ENCODE measurements at regions not wholly inside any gene's neighbourhood (a gene's known extent, or its start where the extent isn't known, plus 50 kb on each side); places are given as distances from the start of the nearest gene placed in this dataset.
"Not testable (repeated sequence)": the region's sequence is repeated elsewhere in the genome, so short reads cannot be mapped to it uniquely, and the experiment has no call there.

DNA sequence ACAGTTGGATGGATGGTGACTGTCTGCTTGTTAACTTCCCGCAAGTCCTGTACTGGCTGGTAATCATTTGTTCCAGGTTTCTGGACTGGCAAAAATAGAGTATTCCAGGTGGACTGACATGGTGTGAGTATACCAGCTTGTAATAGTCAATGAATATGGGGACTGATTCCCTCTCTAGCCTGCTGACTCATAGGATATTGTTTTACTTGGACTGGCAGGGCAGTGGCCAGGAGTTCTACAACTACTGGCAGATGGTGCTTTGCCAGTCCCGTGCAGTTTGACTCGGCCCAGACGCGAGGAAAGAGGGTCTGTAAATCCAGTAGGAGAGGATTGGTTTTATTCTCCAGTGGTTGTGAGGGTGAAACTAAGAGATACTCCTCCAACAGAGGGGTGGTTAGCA, 78.0 kb downstream of the PRR15 start:
- no peak overlapping the region for H3K27ac Mint-ChIP-seq
- no peaks in the 10 kb centered on the region for H3K27me3 Mint-ChIP-seq
- CTCF ChIA-PET: interaction anchor here (0.6 kb wide), 1 partner anchor 361 kb away, joined by 3 read pairs; no protein-coding TSS in a partner anchor
- H3K36me3 Mint-ChIP-seq: no peaks in the 10 kb centered on the region
- H3K4me1 Mint-ChIP-seq: no peaks in the 10 kb centered on the region
- DNase-seq: no peak
- no peaks in the 10 kb centered on the region for H3K9me3 Mint-ChIP-seq
- H3K4me3 Mint-ChIP-seq: no peak overlapping the region

DNA sequence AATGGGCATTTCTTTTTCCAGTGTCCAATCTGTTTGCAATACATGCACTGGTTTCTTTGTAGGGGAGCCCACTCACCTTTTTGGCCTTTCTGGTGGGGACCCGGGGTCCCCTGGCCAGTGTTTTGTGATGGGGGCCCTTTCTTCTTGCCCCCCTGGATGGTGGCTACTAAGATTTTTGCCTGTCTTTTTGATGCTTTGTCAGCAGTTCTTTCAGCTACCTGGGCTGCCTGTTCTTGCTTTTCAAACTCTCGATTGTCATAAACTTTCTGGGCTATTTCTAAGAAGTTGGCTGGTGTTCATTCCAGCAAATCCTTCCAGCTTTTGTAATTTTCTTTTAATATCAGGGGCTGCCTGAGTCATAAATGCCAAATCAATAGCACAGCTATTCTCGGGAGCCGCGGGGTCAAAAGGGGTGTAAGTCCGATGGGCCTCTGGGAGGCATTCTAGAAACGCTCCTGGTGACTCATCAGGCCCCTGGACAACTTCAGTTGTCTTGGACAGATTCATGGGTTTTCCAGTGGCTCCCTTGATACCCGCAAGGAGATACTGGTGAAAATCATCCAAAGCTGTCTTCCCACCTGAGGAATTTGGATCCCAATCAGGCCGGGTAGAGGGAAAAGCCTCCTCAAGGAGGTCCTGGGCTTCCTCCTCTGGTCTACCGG, 79.0 kb downstream of the PRR15 start:
- no peak for DNase-seq
- H3K9me3 Mint-ChIP-seq: no peaks in the 10 kb centered on the region
- H3K27ac Mint-ChIP-seq: no peak overlapping the region
- H3K4me1 Mint-ChIP-seq: no peaks in the 10 kb centered on the region
- H3K27me3 Mint-ChIP-seq: no peaks in the 10 kb centered on the region
- H3K4me3 Mint-ChIP-seq: no peak overlapping the region
- CTCF ChIA-PET: no interaction called here
- H3K36me3 Mint-ChIP-seq: no peaks in the 10 kb centered on the region

DNA sequence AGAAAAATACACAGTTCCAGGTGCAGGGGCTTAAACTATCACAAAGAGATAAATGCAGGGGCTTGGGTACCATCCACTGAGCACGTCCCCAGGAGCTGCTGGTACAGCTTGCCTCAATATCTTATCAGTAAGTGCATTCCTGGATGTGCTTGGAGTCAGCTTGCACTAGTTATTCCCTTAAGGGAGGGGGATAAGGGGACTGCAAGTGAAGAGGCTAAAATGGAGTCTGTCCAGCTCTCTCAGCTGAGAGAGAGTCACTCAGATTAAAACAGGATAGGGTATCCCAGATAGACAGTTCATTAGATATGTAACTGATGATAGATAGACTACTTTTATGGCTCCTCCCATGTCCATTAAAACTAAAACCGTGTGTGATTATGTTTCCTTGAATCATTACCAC, 82.5 kb downstream of the PRR15 start:
- H3K4me1 Mint-ChIP-seq, H3K9me3 Mint-ChIP-seq, H3K4me3 Mint-ChIP-seq, CTCF ChIA-PET, H3K27me3 Mint-ChIP-seq, H3K36me3 Mint-ChIP-seq, H3K27ac Mint-ChIP-seq, DNase-seq: not testable (repeated sequence)

- Mint-ChIP-seq H3K4me1 (no peaks in the 10 kb centered on the region), H3K27ac (no peak overlapping the region), H3K4me3 (no peak overlapping the region), H3K36me3 (no peaks in the 10 kb centered on the region), H3K27me3 (no peaks in the 10 kb centered on the region), H3K9me3 (no peaks in the 10 kb centered on the region)
- CTCF ChIA-PET: no interaction called here
- DNase-seq: no peak
These were observed 83.5 kb downstream of the PRR15 start for GRCh38 chr7:29647020-29647654.

GRCh38 chr7:29647691-29648210, 84.1 kb downstream of the PRR15 start:
- H3K9me3 Mint-ChIP-seq, H3K27me3 Mint-ChIP-seq, H3K27ac Mint-ChIP-seq, H3K4me3 Mint-ChIP-seq, H3K4me1 Mint-ChIP-seq, DNase-seq, CTCF ChIA-PET, H3K36me3 Mint-ChIP-seq: not testable (repeated sequence)

DNA sequence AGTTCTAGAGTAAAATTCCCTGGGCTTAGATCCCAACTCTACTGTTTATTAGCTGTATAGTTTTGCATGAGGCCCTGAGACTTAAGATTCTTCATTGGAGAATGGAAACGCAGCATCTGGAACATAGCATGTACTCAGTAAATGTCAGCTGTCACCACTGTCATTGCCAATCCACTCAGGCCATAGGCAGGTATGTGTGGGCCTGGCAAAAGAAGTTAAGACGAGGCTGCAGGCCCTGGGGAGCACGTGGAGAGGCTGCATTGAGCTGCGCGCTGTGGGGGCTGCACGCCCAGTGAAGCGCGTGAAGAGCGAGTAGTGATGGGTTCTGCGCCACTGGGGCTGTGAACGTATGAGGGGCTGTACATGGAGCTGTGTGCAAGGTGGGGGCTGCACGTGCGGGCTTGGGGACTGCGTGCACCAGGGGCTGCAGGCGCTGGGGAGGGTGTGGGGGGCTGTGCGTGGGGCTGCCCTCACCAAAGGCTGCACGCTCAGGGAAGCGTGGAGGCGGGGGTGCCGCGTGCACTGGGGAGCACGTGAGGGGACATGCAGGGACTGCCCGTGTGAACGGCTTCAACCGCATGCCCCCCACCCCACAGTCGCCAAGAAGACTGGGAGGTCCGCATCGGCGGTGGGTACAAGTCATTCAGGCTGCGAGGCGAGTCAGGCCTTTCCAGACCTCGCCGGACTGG, 85.5 kb downstream of the PRR15 start:
- DNase-seq: no peak
- H3K27me3 Mint-ChIP-seq: peaks cover 1% of the 10 kb centered on the region
- H3K9me3 Mint-ChIP-seq: no peaks in the 10 kb centered on the region
- H3K36me3 Mint-ChIP-seq: no peaks in the 10 kb centered on the region
- no peaks in the 10 kb centered on the region for H3K4me1 Mint-ChIP-seq
- CTCF ChIA-PET: no interaction called here
- no peak overlapping the region for H3K4me3 Mint-ChIP-seq
- H3K27ac Mint-ChIP-seq: no peak overlapping the region

- no peaks in the 10 kb centered on the region for H3K9me3 Mint-ChIP-seq
- no peak overlapping the region for H3K4me3 Mint-ChIP-seq
- CTCF ChIA-PET: no interaction called here
- no peak for DNase-seq
- H3K36me3 Mint-ChIP-seq: no peaks in the 10 kb centered on the region
- no peak overlapping the region for H3K27ac Mint-ChIP-seq
- no peaks in the 10 kb centered on the region for H3K4me1 Mint-ChIP-seq
- H3K27me3 Mint-ChIP-seq: peaks cover 3% of the 10 kb centered on the region
These were observed 86.2 kb downstream of the PRR15 start for GRCh38 chr7:29649876-29650275.

- no peaks in the 10 kb centered on the region for H3K9me3 Mint-ChIP-seq
- H3K27me3 Mint-ChIP-seq: peaks cover 3% of the 10 kb centered on the region
- CTCF ChIA-PET: no interaction called here
- H3K4me3 Mint-ChIP-seq: no peak overlapping the region
- H3K36me3 Mint-ChIP-seq: no peaks in the 10 kb centered on the region
- no peak for DNase-seq
- no peaks in the 10 kb centered on the region for H3K4me1 Mint-ChIP-seq
- H3K27ac Mint-ChIP-seq: no peak overlapping the region
These were observed 87.8 kb downstream of the PRR15 start for GRCh38 chr7:29651477-29651876.

DNA sequence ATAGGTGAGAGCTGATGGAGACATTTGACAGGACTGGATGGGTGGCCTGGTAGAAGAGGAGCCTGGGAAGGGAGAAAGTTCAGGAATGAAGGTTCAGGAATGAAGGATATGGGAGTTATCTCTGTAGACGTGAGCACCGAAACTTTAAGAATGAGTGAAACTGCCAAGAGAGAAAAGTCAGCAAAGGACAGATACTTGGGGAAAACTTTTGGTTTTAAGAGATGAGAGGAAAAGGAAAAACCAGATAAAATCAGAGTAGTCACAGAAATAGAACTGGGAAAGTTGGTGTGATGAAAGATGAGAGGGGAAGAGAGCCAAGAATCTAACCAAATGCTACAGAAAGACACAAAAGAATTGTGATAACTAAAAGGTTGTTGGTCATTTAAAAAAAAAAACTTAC, 88.9 kb downstream of the PRR15 start:
- Mint-ChIP-seq H3K9me3 (no peaks in the 10 kb centered on the region), H3K27ac (no peak overlapping the region), H3K4me3 (no peak overlapping the region), H3K36me3 (no peaks in the 10 kb centered on the region), H3K27me3 (peaks cover 3% of the 10 kb centered on the region), H3K4me1 (no peaks in the 10 kb centered on the region)
- no peak for DNase-seq
- CTCF ChIA-PET: no interaction called here

DNA sequence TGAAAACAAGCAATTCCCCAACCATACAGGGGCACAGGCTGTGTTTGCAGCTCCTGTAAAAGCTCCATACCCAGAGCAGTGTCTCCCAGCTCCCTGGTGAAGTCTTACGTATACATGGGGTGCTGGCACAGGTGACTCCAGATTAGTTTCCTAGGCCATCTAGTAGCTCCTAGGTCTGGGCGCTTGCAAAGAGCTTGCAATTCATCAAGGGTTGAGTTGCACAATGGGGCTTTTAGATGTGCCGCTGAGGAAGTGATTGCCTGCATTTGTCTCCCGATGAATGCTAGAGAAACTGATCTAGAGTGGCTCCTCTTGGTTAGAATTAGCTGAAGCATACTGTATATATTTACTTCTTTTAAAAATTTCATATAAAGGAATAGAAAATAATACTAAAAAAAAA, 90.7 kb downstream of the PRR15 start:
- H3K36me3 Mint-ChIP-seq, H3K4me1 Mint-ChIP-seq, H3K4me3 Mint-ChIP-seq, CTCF ChIA-PET, H3K27ac Mint-ChIP-seq, H3K9me3 Mint-ChIP-seq, H3K27me3 Mint-ChIP-seq, DNase-seq: not testable (repeated sequence)

DNA sequence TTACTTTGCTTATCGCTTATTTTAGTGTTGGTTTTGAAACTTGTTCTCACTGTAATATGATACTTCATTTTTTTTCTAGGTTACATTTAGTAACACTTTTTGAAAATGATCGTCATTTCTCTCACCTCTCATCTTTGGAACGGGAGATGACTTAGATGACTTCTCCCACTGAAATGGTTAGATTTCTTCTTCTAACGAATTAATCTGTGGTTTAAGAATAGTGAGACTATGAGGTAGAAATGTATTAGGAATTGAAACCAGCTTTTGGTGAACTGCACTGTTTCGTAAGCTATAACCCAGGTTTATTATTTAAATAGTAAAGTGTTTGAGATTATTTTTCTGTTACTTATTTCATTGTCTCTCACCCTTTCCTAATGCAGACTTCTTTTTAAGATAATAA, 93.7 kb downstream of the PRR15 start:
- no peak for DNase-seq
- no peaks in the 10 kb centered on the region for H3K36me3 Mint-ChIP-seq
- no peak overlapping the region for H3K4me3 Mint-ChIP-seq
- CTCF ChIA-PET: no interaction called here
- no peaks in the 10 kb centered on the region for H3K9me3 Mint-ChIP-seq
- no peaks in the 10 kb centered on the region for H3K4me1 Mint-ChIP-seq
- no peak overlapping the region for H3K27ac Mint-ChIP-seq
- peaks cover 3% of the 10 kb centered on the region for H3K27me3 Mint-ChIP-seq

GRCh38 chr7:29657856-29658255, 94.2 kb downstream of the PRR15 start:
- Mint-ChIP-seq H3K27me3 (peaks cover 3% of the 10 kb centered on the region), H3K36me3 (no peaks in the 10 kb centered on the region), H3K27ac (no peak overlapping the region), H3K9me3 (no peaks in the 10 kb centered on the region), H3K4me1 (no peaks in the 10 kb centered on the region), H3K4me3 (no peak overlapping the region)
- no peak for DNase-seq
- CTCF ChIA-PET: no interaction called here

GRCh38 chr7:29659213-29659612, 95.6 kb downstream of the PRR15 start:
- H3K9me3 Mint-ChIP-seq, CTCF ChIA-PET, H3K4me3 Mint-ChIP-seq, H3K27me3 Mint-ChIP-seq, DNase-seq, H3K4me1 Mint-ChIP-seq, H3K36me3 Mint-ChIP-seq, H3K27ac Mint-ChIP-seq: not testable (repeated sequence)

GRCh38 chr7:29662899-29663298, 99.3 kb downstream of the PRR15 start:
- DNase-seq, H3K27ac Mint-ChIP-seq, H3K4me1 Mint-ChIP-seq, H3K9me3 Mint-ChIP-seq, H3K27me3 Mint-ChIP-seq, CTCF ChIA-PET, H3K4me3 Mint-ChIP-seq, H3K36me3 Mint-ChIP-seq: not testable (repeated sequence)

- CTCF ChIA-PET, H3K36me3 Mint-ChIP-seq, H3K27me3 Mint-ChIP-seq, H3K27ac Mint-ChIP-seq, H3K9me3 Mint-ChIP-seq, H3K4me3 Mint-ChIP-seq, H3K4me1 Mint-ChIP-seq, DNase-seq: not testable (repeated sequence)
These were observed 101.4 kb downstream of the PRR15 start for GRCh38 chr7:29664999-29665398.

All from activated naive CD4-positive, alpha-beta T cell treated with anti-CD3 and anti-CD28 coated beads, Interleukin-2, amount 10 ng/mL, durations not matched to agents 7 days and 5 days (primary cell).